GM18858 (cell line): ENCODE measurements at regions not wholly inside any gene's neighbourhood (a gene's known extent, or its start where the extent isn't known, plus 50 kb on each side); places are given as distances from the start of the nearest gene placed in this dataset.

Experiments
- ATAC-seq: cut with Tn5 transposase; IDR thresholded peaks from one replicate; pipeline ENCODE4 v1.9.1; 2021; ENCODE audit not compliant: unreplicated experiment

DNA sequence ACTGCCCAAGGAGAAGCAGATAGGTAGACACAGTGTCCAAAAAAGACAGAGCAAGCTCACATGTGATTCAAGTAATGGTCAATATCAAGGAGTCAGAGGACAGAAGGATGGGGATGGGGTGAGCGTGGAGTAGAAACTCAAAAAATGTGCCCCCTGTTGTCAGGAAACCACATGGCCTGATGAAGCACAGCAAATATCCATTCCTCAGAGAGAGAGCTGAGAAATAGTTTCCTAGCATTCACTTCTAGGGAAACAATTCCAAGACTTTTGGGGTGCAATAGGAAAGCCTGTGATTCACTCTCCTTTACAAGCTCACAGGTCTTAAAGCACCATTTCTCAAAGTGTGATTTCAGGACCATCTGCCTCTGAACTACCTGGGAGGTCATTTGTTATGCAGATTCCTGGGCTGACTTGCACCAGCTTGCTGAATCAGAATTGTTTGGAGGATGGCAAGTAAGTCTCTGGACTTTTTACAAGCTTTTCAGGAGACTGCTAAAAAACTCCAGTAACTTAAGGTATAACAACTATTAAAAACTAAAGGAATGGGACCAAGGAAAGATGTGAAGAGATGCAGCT, 432.8 kb downstream of the HDGFL1 start:
- ATAC-seq, result no peak

DNA sequence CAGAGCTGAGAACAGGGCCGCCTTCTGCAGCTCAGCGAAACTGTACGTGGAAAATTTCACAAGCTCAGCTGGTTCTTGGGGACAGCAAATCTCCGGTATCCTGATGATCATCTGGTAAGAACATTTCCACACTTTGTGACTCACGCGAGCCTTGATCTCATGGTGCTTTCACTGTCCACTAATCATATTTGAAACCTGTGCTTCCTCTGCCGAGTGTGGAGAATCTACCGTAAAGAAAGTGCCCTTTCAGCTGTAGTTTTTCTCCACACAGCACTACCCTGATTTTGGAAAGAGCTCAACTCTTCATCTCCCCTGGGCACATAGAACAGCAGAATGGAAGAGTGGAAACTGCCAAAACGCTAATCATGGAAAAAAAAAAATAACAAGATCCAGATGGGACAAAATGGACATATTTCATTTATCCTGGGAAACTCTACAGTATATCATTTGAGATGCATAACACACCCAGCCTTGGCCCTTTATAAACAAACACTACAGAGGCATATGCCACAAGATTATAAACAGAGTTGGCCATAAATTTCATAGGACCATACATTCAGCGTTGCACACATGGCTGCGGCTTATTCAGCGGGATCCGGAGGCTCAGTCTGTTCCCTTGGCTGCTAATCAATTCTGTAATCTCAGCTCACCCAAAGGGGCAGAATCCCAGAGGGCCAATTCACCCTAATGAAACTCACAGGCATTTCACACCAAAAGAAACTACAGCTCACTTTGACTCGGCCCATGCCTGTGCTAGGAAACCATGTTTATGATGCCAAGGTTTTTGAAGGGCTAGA, 434.5 kb downstream of the HDGFL1 start:
- ATAC-seq, result no peak

DNA sequence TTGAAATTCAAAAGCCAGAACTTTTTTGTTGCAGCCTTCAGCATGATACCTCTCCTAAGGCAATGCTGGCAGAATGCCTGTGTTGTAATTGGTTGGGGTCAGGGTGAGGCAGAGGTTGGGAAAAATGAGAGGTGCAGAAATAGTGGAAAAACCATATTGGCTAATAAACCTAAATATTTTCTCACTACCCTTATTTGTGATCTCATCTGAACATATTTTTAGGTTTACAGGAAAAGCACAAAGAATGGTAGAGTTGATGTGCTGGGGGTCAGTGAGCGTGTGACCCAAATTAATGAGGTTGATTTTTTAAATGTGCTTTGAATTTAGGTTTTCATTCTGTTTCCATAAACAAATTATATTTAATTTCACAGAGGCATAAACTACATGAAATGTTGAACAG, 437.3 kb downstream of the HDGFL1 start:
- ATAC-seq, result no peak

DNA sequence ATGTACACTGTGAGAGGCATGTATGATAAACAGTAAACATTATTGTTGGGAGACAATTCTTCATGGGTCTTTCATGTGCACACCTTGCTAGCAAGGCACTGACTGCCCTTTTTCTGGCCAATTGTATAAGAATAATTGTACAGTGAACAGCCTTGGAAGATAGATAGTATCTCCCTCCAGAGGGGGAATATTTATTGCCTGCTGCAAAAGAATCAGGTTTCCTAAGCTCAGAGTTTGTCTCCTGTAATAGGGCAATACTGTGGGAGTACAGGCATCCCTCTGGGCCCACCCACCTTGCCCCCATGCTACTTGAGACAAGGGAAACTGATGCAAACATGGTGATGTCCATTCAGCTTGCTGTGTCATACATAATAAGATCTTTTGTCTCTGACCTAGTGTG, 442.2 kb downstream of the HDGFL1 start:
- no peak for ATAC-seq

DNA sequence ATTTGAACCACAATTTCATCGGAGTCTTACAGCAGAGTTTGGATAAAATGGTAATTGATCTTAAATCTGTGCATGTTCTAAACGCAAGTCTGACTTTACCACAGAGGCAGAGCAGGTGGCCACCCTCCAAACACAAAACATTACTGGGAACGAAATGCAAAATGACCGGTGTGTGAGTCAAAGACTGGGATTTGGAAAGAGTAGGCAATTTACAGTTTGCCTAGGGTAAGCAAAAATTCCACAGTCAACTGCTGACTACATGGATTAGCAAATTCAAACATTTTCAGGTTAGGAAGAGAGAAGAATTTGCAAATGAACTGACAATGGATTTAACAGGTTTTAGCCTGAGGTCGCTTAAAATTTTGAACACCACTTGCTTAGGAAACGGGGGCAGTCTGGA, 444.4 kb downstream of the HDGFL1 start:
- no peak for ATAC-seq

DNA sequence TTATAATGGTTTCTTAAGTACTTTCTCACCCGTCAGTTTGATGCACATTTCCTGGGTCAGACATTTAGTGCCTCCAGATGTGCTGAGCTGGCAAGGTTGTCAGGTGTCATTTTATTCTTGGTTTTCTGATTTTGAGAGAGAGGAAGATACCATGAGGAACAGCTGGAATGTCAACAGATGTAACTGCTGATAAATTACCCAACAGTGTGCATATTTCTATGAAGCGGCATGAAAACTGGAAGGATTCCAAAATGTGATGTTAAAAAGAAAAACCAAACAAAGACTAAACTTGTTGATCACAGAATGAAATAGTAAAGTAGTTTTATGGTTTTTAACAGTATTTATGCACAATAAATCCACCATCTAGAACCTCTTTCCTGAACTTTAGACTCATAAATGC, 447.3 kb downstream of the HDGFL1 start:
- no peak for ATAC-seq

DNA sequence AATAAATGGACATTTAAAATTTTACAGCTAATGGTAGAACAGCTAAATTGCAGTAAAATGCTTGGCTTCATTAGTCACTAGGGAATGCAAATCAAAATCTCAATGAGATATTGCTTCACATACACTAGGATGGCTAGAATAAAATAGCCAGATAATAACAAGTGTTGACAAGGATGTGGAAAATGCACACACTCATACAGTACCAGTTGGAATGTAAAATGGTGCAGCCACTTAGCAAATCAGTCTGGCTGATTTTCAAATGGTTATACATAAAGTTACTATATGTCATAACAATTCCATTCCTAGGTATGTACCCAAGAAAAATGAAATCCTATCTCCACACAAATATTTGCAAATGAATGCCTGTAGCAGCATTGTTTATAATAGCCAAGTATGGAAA, 452.1 kb downstream of the HDGFL1 start:
- no peak for ATAC-seq

DNA sequence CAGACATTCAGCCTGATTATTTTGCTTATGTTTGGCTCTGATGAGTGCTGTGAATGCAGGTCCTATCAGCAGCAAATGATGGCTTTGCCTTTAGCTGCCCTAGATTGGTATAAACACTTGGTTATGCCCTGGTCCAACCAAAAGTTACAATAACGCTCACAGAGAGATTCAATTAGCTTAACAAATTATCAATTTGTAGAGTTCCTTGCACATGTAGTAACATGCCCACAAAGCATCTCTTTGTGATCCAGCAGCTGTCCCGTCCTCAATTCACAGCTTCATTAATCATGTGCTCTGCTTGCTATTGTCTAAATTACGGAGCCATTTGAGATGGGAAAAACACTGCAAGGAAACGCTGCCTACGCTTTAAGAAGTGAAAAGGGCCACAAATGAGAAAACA, 457.9 kb downstream of the HDGFL1 start:
- no peak for ATAC-seq

DNA sequence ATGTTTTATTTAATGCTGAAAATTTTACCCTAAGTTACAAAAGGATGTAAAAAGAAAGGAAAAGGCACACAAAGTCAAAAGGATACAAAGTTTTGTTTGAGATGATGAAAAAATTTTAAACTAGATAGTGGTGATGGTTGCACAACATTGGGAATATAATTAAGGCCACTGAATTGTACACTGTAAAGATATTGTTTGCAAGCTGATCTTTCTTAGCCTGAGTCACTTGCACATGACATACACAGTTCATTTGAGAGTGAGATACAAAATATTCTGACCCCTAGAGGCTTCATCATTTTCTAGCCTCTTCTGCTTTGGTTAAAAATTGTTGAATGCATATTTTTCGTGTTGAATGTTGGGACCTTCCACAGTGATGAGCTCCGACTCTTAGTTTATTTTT, 462.6 kb downstream of the HDGFL1 start:
- ATAC-seq, result no peak

DNA sequence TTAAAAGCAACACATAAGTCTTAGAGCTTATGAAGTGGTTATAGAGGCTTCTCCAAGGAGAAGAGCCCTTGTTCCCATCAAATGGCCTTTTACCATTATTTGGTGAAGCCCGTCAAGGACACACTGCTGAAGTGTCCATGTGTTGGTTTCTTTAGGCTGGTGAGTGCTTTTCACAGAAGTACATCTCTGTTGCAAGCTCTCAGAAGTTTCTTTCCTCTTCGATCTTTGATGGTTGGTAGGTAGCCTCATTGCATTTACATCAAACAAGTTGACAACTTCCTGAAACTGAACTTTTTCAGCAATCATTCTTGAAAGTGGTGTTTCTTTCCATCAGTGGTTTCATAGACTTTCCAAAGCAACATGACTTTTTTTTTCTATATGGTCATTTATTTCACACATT, 465.6 kb downstream of the HDGFL1 start:
- no peak for ATAC-seq

DNA sequence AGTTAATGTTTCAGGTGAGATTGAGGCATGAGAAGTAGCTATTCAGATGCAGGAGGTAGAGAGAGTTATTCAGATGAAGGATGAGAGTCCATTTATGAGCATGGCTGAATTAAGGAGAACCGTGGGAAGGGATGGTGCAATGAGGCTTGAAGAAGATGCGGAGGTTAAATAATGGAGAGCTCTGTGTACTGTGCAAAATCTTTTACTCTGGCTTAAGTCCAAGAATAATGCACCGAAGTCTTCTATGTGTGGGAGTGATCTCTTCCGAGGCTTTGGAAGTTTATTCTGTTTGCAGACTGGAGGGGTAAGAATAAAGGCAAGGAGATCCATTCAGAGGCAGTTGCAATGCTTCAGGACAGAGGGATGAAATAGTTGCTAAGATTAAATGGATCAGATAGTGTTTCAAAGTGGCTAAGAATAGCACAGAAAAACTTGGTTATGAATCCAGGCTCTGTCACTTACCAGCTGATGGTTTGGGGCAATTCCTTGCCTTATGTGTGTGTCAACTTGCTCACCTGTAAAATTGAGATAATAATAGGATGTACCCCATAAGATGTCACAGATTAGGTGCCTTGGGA, 467.1 kb downstream of the HDGFL1 start:
- no peak for ATAC-seq

DNA sequence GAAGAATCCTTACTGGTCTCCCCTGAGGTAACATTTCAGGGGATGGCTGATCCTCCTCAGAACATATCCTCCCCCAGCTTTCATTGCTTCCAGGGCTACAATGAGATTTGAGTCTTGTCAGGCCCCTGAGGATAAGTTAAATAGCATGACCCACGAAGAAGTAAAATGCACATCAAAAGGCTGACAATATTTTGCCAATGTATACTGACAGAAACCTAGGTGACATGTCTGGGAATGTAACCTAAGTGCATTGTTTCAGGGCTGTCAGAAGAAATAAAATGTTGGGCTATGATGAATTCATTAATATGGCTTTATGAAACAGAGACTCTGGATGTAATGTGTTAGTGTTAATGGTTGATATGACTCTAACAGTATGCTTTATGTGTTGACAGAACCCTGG, 471.5 kb downstream of the HDGFL1 start:
- ATAC-seq, result no peak

DNA sequence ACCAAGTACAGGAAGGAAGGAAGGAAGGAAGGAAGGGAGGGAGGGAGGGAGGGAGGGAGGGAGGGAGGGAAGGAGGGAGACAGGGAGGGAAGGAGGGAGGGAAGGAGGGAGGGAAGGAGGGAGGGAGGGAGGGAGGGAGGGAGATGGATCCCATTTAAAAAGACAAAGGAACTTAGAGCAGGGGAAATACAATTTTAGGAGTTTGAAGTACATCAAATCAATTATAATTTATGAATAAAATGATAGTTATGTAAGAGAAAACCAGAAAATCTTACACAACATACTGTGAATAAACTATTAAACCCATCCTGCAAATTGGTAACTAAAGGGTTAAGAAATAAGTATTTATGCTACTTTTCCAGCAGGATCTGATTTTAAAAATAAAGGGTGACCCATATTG, 475.9 kb downstream of the HDGFL1 start:
- ATAC-seq, result no peak

DNA sequence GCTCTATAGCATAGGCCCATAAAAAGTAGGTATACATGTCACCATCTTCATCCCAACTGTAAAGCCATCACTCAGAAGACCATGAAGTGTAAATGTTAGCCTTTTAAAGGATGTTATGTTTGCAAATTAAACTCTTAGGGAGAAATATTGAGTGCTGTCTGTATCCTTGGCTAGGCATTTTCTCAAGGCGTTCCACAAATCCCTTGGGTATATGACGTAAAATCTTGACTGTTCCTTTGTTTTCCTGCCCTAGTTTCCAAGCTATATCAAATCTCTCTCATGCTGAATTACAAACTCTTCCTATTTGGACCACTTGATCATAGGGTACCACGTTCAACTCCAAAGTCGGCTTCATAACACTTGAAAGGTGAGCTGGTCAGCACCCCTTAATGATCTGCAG, 486.2 kb downstream of the HDGFL1 start:
- ATAC-seq, result no peak

DNA sequence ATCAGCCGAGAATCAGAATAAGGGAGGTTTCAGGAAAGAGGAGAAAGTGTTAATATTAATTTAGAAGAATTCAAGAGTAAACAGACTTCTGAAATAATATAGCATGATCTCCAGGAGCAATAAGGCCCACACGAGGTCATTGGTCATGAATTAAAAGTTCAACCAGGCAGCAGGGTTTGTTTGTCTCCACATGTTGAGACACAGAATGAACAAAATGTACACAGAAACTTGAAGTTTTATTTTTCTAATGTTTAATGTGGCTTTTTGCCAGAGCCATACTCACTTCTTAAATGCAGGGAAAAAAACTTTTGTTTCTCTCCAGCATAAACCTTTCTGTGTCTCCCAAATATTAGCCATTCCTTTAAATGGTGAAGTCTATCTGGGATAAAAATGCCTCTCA, 504.5 kb downstream of the HDGFL1 start:
- no peak for ATAC-seq

DNA sequence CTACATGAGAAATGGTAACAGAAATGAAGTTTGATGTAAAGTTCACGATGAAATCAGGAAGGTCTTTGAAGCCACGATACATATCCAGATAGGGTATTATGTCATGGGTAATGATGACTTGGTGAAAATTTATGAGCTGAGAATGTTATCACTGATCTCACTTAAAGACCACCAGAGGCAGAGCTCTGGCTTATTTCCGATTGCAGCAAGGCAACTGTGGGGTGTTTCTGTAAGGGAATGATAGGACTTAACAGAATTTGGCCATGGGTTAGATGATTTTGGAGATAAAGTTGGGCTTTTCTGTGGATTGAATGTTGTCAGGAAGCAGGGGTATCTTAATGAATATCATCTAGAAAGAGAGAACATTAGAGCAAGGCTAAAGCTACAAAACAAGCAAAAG, 508.4 kb downstream of the HDGFL1 start:
- no peak for ATAC-seq

DNA sequence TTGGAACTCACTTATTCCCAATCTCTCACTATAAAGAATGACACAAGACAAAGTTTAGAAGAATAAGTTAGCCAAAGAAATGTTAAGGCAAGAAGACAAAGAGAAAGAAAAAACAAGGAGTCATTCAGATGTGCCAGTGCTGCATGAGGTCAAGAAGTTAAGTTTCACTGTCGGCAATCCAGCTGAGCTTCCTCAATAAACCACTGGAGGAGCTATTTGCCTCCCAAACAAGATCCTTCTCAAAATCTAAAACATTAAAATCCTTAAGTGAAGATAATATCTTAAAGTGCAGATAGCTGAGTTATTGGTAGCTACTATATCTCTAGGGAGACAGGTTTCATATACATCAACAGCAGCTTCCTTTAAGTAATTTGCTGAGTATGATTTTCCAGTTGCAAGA, 512.3 kb downstream of the HDGFL1 start:
- ATAC-seq, result no peak

DNA sequence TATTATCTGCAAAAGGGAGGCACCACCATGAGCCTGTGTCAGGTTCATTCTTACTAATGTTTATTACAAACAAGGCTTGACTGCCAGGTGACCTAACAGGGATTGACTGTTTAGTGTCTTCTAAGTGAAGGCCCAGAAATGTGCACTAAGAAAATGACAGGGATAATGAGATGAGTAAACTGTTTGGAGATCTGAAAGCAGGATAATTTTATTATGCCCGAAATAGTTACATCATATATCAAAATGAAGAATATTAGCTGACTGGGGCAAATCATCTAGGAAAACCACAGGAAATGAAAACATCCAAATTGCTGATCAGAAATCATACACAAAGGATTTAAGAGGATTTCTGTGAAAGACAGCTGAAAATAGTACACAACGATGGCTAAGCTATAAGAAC, 516.7 kb downstream of the HDGFL1 start:
- no peak for ATAC-seq

DNA sequence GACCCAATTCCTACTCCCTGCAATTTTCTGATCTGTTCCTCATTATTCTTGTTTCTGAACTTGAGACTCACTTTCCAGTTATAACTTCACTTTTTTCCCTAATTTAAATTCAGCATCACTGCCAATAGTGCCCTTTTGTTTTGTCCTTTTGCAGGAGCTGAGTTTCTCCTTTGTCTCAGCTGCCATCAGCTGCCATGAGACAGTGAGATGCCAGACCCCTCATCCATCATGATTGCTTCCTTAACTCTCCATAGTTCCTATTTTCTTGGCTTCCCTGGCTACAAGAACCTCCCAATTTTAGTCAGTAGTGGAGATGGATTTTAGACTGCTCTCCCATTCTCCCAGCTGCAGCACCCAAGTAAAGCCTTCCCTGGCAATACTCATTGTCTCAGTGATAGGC, 518.1 kb downstream of the HDGFL1 start:
- ATAC-seq, result no peak

DNA sequence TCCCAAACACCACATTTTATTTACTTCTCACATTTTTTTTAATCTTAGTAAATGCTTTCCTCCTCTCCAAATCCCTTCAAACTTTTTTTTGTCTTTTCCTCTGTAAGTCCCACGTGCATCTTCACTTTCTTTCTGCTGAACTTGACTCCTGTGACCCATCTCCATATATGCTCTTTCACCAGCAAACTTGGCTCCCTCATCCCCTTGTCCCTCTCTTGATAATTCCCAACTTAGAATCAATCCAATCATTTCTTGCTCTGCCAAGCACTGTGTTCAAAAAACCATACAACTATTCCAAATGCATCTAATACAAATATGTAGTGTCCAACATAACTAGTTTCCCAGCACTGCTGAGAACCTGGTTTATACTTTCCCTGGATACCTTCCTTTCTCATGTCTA, 519.4 kb downstream of the HDGFL1 start:
- no peak for ATAC-seq

DNA sequence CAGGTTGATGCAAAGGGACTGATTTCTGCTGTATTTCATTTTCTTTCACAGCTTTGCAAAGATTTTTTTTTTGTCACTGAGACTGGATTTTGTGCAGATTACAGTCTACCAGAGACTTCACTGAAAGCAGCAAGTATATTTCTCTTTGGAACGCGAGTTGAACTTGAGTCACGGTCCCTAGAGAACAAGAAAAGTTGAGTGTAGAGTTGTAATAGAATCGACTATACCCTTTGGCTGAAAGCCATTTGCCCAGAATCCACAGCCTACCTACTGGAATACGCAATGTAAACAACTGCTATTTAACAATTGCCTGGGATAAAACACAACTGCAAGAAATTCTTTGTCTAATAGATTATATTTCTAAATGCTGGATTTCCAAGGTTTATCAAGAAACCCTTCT, 520.6 kb downstream of the HDGFL1 start:
- ATAC-seq, result no peak

DNA sequence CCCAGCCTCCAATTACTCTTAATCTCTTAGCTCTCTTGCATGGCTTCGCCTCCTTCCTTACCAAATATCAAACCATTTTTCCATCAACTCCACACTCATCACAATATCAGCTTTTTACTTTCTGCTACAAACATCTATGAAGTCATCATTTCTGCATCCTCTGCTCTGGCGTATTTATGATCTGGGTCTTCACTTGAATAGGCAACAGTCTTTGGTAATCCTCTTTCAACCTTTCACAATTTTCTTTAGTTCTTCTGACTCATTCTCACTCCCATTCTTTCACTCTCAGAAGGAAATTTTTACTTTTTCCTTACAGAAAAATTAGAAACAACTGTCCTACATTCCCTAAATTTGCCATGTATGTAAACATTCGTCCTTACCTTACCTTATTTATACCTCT, 522.4 kb downstream of the HDGFL1 start:
- no peak for ATAC-seq

DNA sequence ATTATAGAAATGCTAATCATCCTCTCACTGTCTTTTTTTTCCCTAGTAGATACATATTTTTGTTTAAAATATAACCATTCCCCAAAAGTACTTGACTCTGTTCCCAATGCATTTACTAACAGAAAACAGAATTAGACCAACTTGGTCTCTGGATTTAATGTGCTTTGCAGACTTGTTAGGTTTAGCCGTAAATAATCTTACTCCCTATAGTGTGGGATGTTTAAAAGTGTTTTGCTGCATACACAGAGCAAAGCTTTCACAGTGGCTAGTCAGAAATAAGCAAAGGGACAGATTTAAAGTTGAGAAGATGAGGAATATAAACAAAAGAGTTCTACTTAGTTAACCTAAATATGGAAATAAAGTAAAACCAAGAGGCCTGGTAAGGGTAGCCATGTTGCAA, 527.5 kb downstream of the HDGFL1 start:
- ATAC-seq, result no peak
